GM23338 (cell line): ENCODE measurements at regions not wholly inside any gene's neighbourhood (a gene's known extent, or its start where the extent isn't known, plus 50 kb on each side); places are given as distances from the start of the nearest gene placed in this dataset.

ENCODE experiments used
- ATAC-seq: fragments of 200-7000 bp; cut with Tn5 transposase; 3 replicates; pipeline ENCODE4 v1.9.1; 2020
- DNase-seq: peaks from one replicate; pipeline ENCODE4 v3.0.0-alpha.2; 2015; ENCODE audit warnings: low spot score
- H2AFZ ChIP-seq: fragments of 200-600 bp; sonication (generic); 2 replicates; pipeline ENCODE4 v1.8.0; 2016; ENCODE audit warnings: antibody characterized with exemption, mild to moderate bottlenecking, moderate library complexity
- H3F3A ChIP-seq: fragments of 200-600 bp; sonication (generic); replicated peaks from 2 replicates; pipeline ENCODE4 v1.8.0; 2017; ENCODE audit warnings: antibody characterized with exemption, mixed run types, low read depth
- H3K27ac ChIP-seq: fragments of 200-600 bp; sonication (generic); 2 replicates; pipeline ENCODE4 v1.6.1; 2016; ENCODE audit warnings: low read depth
- H3K27me3 ChIP-seq: fragments of 200-600 bp; sonication (generic); 2 replicates; pipeline ENCODE4 v1.8.0; 2016; ENCODE audit warnings: mild to moderate bottlenecking, mixed run types, moderate library complexity; ENCODE audit not compliant: insufficient read depth
- H3K36me3 ChIP-seq: fragments of 200-600 bp; sonication (generic); 2 replicates; pipeline ENCODE4 v1.8.0; 2016; ENCODE audit warnings: mild to moderate bottlenecking; ENCODE audit not compliant: insufficient read depth
- H3K4me1 ChIP-seq: fragments of 200-600 bp; sonication (generic); 2 replicates; pipeline ENCODE4 v1.8.0; 2016; ENCODE audit warnings: mild to moderate bottlenecking, moderate library complexity; ENCODE audit not compliant: insufficient read depth
- H3K4me2 ChIP-seq: fragments of 200-600 bp; sonication (generic); 2 replicates; pipeline ENCODE4 v1.7.1; 2017; ENCODE audit warnings: mixed run types
- H3K4me3 ChIP-seq: fragments of 200-600 bp; sonication (generic); 2 replicates; pipeline ENCODE4 v1.6.1; 2016; ENCODE audit warnings: mixed run types
- H3K79me2 ChIP-seq: fragments of 200-600 bp; sonication (generic); replicated peaks from 2 replicates; pipeline ENCODE4 v1.8.0; 2017; ENCODE audit warnings: mild to moderate bottlenecking; ENCODE audit not compliant: insufficient read depth
- H3K9me2 ChIP-seq: fragments of 200-600 bp; sonication (generic); 2 replicates; pipeline ENCODE4 v1.8.0; 2017; ENCODE audit not compliant: insufficient read depth
- H4K20me1 ChIP-seq: fragments of 200-600 bp; sonication (generic); replicated peaks from 2 replicates; pipeline ENCODE4 v1.8.0; 2017; ENCODE audit warnings: mild to moderate bottlenecking; ENCODE audit not compliant: insufficient read depth
- H3K27ac Mint-ChIP-seq: 2 replicates; pipeline ENCODE4 v1.8.0; 2020; ENCODE audit warnings: inconsistent platforms, mild to moderate bottlenecking, moderate library complexity, mixed read lengths
- H3K27me3 Mint-ChIP-seq: 3 replicates; pipeline ENCODE4 v1.8.0; 2022; ENCODE audit warnings: low read depth, mild to moderate bottlenecking, moderate library complexity, mixed read lengths, inconsistent platforms; ENCODE audit not compliant: insufficient read depth, poor library complexity
- H3K36me3 Mint-ChIP-seq: 3 replicates; pipeline ENCODE4 v1.8.0; 2021; ENCODE audit warnings: low read depth, mild to moderate bottlenecking, inconsistent platforms, moderate library complexity, mixed read lengths
- H3K4me1 Mint-ChIP-seq: 3 replicates; pipeline ENCODE4 v1.8.0; 2020; ENCODE audit warnings: mild to moderate bottlenecking, inconsistent platforms, mixed read lengths
- H3K4me3 Mint-ChIP-seq: 3 replicates; pipeline ENCODE4 v1.8.0; 2021; ENCODE audit warnings: moderate library complexity, mild to moderate bottlenecking, inconsistent platforms, mixed read lengths
- H3K9me3 Mint-ChIP-seq: 3 replicates; pipeline ENCODE4 v1.8.0; 2020; ENCODE audit warnings: moderate library complexity, mild to moderate bottlenecking, inconsistent platforms, mixed read lengths
- CREB1 ChIP-seq: fragments of 250-450 bp; sonication (Bioruptor Pico); IDR thresholded peaks from 2 replicates; pipeline ENCODE4 v1.5.0; 2020; ENCODE audit warnings: low read depth, mild to moderate bottlenecking, moderate library complexity
- ETS1 ChIP-seq: IDR thresholded peaks from 2 replicates; pipeline ENCODE4 v1.6.1; 2016; ENCODE audit warnings: antibody characterized with exemption
- EZH2 ChIP-seq: fragments of 200-600 bp; sonication (generic); IDR thresholded peaks from one replicate; pipeline ENCODE4 v1.8.0; 2017; ENCODE audit warnings: antibody characterized with exemption, mild to moderate bottlenecking, low read depth; ENCODE audit not compliant: unreplicated experiment
- EZH2phosphoT487 ChIP-seq: fragments of 200-600 bp; sonication (generic); IDR thresholded peaks from one replicate; pipeline ENCODE4 v1.8.1; 2018; ENCODE audit warnings: antibody characterized with exemption; ENCODE audit not compliant: unreplicated experiment
- JUNB ChIP-seq: IDR thresholded peaks from one replicate; pipeline ENCODE4 v1.6.1; 2016; ENCODE audit warnings: antibody characterized with exemption; ENCODE audit not compliant: unreplicated experiment
- NANOG ChIP-seq: IDR thresholded peaks from 2 replicates; pipeline ENCODE4 v1.6.1; 2016; ENCODE audit warnings: antibody characterized with exemption, borderline replicate concordance
- POLR2AphosphoS5 ChIP-seq: IDR thresholded peaks from 2 replicates; pipeline ENCODE4 v1.6.1; 2016; ENCODE audit warnings: antibody characterized with exemption, low read depth
- REST ChIP-seq: IDR thresholded peaks from one replicate; pipeline ENCODE4 v1.6.1; 2018; ENCODE audit warnings: antibody characterized with exemption; ENCODE audit not compliant: unreplicated experiment
- STAT1 ChIP-seq: IDR thresholded peaks from one replicate; pipeline ENCODE4 v1.6.1; 2016; ENCODE audit warnings: antibody characterized with exemption; ENCODE audit not compliant: unreplicated experiment
- ZNF331 ChIP-seq: fragments of 250-450 bp; sonication (Bioruptor Pico); IDR thresholded peaks from 2 replicates; pipeline ENCODE4 v1.5.0; 2020; ENCODE audit warnings: low read depth, mild to moderate bottlenecking, moderate library complexity

- H4K20me1 ChIP-seq = no peaks in the 10 kb centered on the region
- H3K27ac Mint-ChIP-seq = no peak overlapping the region
- no peak overlapping the region for H3K4me3 Mint-ChIP-seq
- H3K4me1 Mint-ChIP-seq = no peaks in the 10 kb centered on the region
- no peak overlapping the region for H3K4me2 ChIP-seq
- H2AFZ ChIP-seq = no peak overlapping the region
- DNase-seq = no peak
- no peaks in the 10 kb centered on the region for H3K9me2 ChIP-seq
- TF ChIP-seq REST (no peak), EZH2phosphoT487 (no peak), POLR2AphosphoS5 (no peak), CREB1 (CRISPR knock-in tag) (no peak), ETS1 (no peak), ZNF331 (CRISPR knock-in tag) (no peak), STAT1 (no peak)
- peaks cover 7% of the 10 kb centered on the region for H3K27me3 Mint-ChIP-seq
- H3K4me3 ChIP-seq = no peak overlapping the region
- H3K36me3 ChIP-seq = no peaks in the 10 kb centered on the region
- no peaks in the 10 kb centered on the region; the same call in none of the 3 replicates for H3K36me3 Mint-ChIP-seq
- H3K27me3 ChIP-seq = no peaks in the 10 kb centered on the region
- no peaks in the 10 kb centered on the region for H3K4me1 ChIP-seq
- H3K79me2 ChIP-seq = no peaks in the 10 kb centered on the region
- H3K27ac ChIP-seq = no peak overlapping the region
- no peaks in the 10 kb centered on the region for H3F3A ChIP-seq
- H3K9me3 Mint-ChIP-seq = peaks cover 15% of the 10 kb centered on the region
- ATAC-seq = no peak
Measured at GRCh38 chr12:24584032-24584675, 364.7 kb downstream of the BCAT1 start.

- Histone ChIP-seq H3K4me3 (no peak overlapping the region), H3K27ac (no peak overlapping the region), H3K4me1 (no peaks in the 10 kb centered on the region; the same call in 1 of the 2 replicates), H3K27me3 (no peaks in the 10 kb centered on the region), H3K9me2 (no peaks in the 10 kb centered on the region), H3K4me2 (no peak overlapping the region), H3K79me2 (no peaks in the 10 kb centered on the region), H3K36me3 (no peaks in the 10 kb centered on the region), H3F3A (no peaks in the 10 kb centered on the region), H2AFZ (no peak overlapping the region), H4K20me1 (no peaks in the 10 kb centered on the region)
- Mint-ChIP-seq H3K36me3 (no peaks in the 10 kb centered on the region; the same call in none of the 3 replicates), H3K27ac (no peak overlapping the region), H3K4me1 (0 out of 3 replicates have a peak, but pooled peaks cover 3% of the 10 kb centered on the region), H3K4me3 (no peak overlapping the region), H3K27me3 (peaks cover 7% of the 10 kb centered on the region), H3K9me3 (peaks cover 15% of the 10 kb centered on the region)
- no peak for DNase-seq
- ATAC-seq = no peak
- TF ChIP-seq ZNF331 (CRISPR knock-in tag) = no peak
- no peak for TF ChIP-seq ETS1
- TF ChIP-seq EZH2 = no peak
- no peak for TF ChIP-seq NANOG
- TF ChIP-seq EZH2phosphoT487 = no peak
- TF ChIP-seq CREB1 (CRISPR knock-in tag) = no peak
- no peak for TF ChIP-seq REST
- no peak for TF ChIP-seq POLR2AphosphoS5
- TF ChIP-seq JUNB = no peak
Measured at GRCh38 chr12:24582954-24583601, 365.8 kb downstream of the BCAT1 start.
